ENCODE measurements at regions not wholly inside any gene's neighbourhood (a gene's known extent, or its start where the extent isn't known, plus 50 kb on each side); places are given as distances from the start of the nearest gene placed in this dataset.

DNA sequence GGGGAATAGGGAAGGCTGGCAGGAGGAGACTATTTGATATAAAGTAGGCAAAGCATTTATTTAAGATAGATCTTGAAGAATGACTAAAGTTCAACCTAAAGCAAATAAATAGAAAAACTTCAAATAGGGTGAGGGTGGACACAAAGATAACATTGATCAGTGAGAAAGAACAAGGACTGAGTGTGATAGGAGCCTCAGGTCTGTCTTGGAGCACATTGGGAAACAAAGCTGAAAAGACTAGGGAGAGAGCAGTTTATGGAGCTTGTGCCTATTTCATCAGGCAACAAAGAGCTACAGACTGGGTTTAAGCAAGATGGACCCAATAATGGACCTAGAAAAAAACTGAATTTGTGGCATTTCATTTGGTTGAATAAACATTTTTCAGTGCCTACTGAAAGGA is 425.6 kb downstream of the SMARCA1 start:
- FAIRE-seq = no peak
- no peaks in the 10 kb centered on the region for H3K4me1 ChIP-seq (ENCODE audit: control insufficient read depth in 2 of 3, insufficient read depth in 2 of 3, low read depth in 1 of 3, low read length in 3 of 3)
- intact Hi-C loops (cut with DNase I) = no loop called here
- no peak overlapping the region for H3K9ac ChIP-seq (ENCODE audit: low read length in 3 of 3)
- DNase-seq = no peak
- no peak overlapping the region for H3K27ac ChIP-seq (ENCODE audit: low read depth in 2 of 2, low read length in 2 of 2)
- H3K4me3 ChIP-seq (ENCODE audit: low read length in 3 of 3) = no peak overlapping the region
- no peak for TF ChIP-seq CTCF (IDR thresholded peaks at IDR 0.05; ENCODE audit: borderline replicate concordance, extremely low read depth, insufficient read depth)
- no peaks in the 10 kb centered on the region for H3K27me3 ChIP-seq (ENCODE audit: control insufficient read depth, insufficient read depth, low read length)
- H3K36me3 ChIP-seq (ENCODE audit: control insufficient read depth in 2 of 3, insufficient read depth in 3 of 3, low read length in 3 of 3) = no peaks in the 10 kb centered on the region
- no peaks in the 10 kb centered on the region for H3K9me3 ChIP-seq (ENCODE audit: control insufficient read depth in 2 of 3, insufficient read depth in 1 of 3, low read length in 3 of 3)

DNA sequence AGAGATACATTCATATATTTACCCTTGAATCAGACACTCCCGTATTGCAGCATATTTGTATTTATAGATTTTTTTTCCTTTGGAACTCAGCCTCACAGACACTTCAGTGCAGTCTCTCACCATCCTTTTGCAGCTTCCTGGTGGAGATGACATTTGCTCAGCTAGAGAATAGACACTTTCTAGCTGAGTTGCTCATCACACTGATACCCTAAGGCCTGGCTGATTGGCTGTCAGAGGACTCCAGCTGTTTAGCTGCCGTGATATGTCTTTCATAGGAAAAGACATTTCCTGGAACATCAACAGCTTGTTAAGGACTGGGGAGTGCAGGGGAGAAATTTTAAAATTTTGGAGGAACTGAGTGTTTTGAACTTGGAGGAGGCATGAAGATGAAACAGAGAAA is 429.6 kb downstream of the SMARCA1 start:
- FAIRE-seq (no peak), DNase-seq (no peak)
- H3K4me3 ChIP-seq (ENCODE audit: low read length in 3 of 3) = no peak overlapping the region
- H3K9ac ChIP-seq (ENCODE audit: low read length in 3 of 3) = no peak overlapping the region
- no peak overlapping the region for H3K27ac ChIP-seq (ENCODE audit: low read depth in 2 of 2, low read length in 2 of 2)
- H3K36me3 ChIP-seq (ENCODE audit: control insufficient read depth in 2 of 3, insufficient read depth in 3 of 3, low read length in 3 of 3) = no peaks in the 10 kb centered on the region
- H3K4me1 ChIP-seq (ENCODE audit: control insufficient read depth in 2 of 3, insufficient read depth in 2 of 3, low read depth in 1 of 3, low read length in 3 of 3) = no peaks in the 10 kb centered on the region
- H3K9me3 ChIP-seq (ENCODE audit: control insufficient read depth in 2 of 3, insufficient read depth in 1 of 3, low read length in 3 of 3) = no peaks in the 10 kb centered on the region
- intact Hi-C loops (cut with DNase I) = no loop called here
- TF ChIP-seq CTCF (IDR thresholded peaks at IDR 0.05; ENCODE audit: borderline replicate concordance, extremely low read depth, insufficient read depth) = no peak
- no peaks in the 10 kb centered on the region for H3K27me3 ChIP-seq (ENCODE audit: control insufficient read depth, insufficient read depth, low read length)

- no peaks in the 10 kb centered on the region for H3K9me3 ChIP-seq (ENCODE audit: control insufficient read depth in 2 of 3, insufficient read depth in 1 of 3, low read length in 3 of 3)
- no peaks in the 10 kb centered on the region for H3K27me3 ChIP-seq (ENCODE audit: control insufficient read depth, insufficient read depth, low read length)
- H3K4me1 ChIP-seq (ENCODE audit: control insufficient read depth in 2 of 3, insufficient read depth in 2 of 3, low read depth in 1 of 3, low read length in 3 of 3) = no peaks in the 10 kb centered on the region
- intact Hi-C loops (cut with DNase I) = no loop called here
- H3K9ac ChIP-seq (ENCODE audit: low read length in 3 of 3) = no peak overlapping the region
- no peak for DNase-seq
- no peak for TF ChIP-seq CTCF (IDR thresholded peaks at IDR 0.05; ENCODE audit: borderline replicate concordance, extremely low read depth, insufficient read depth)
- H3K36me3 ChIP-seq (ENCODE audit: control insufficient read depth in 2 of 3, insufficient read depth in 3 of 3, low read length in 3 of 3) = no peaks in the 10 kb centered on the region
- H3K4me3 ChIP-seq (ENCODE audit: low read length in 3 of 3) = no peak overlapping the region
- no peak for FAIRE-seq
- H3K27ac ChIP-seq (ENCODE audit: low read depth in 2 of 2, low read length in 2 of 2) = no peak overlapping the region
These were observed 430.5 kb downstream of the SMARCA1 start for GRCh38 chrX:129092757-129093156.

GRCh38 chrX:129092242-129092641 is 431.0 kb downstream of the SMARCA1 start:
- intact Hi-C loops (cut with DNase I) = no loop called here
- H3K9me3 ChIP-seq (ENCODE audit: control insufficient read depth in 2 of 3, insufficient read depth in 1 of 3, low read length in 3 of 3) = no peaks in the 10 kb centered on the region
- FAIRE-seq (no peak), DNase-seq (no peak)
- no peaks in the 10 kb centered on the region for H3K27me3 ChIP-seq (ENCODE audit: control insufficient read depth, insufficient read depth, low read length)
- TF ChIP-seq CTCF (IDR thresholded peaks at IDR 0.05; ENCODE audit: borderline replicate concordance, extremely low read depth, insufficient read depth) = no peak
- H3K4me3 ChIP-seq (ENCODE audit: low read length in 3 of 3) = no peak overlapping the region
- no peak overlapping the region for H3K9ac ChIP-seq (ENCODE audit: low read length in 3 of 3)
- no peak overlapping the region for H3K27ac ChIP-seq (ENCODE audit: low read depth in 2 of 2, low read length in 2 of 2)
- no peaks in the 10 kb centered on the region for H3K36me3 ChIP-seq (ENCODE audit: control insufficient read depth in 2 of 3, insufficient read depth in 3 of 3, low read length in 3 of 3)
- no peaks in the 10 kb centered on the region for H3K4me1 ChIP-seq (ENCODE audit: control insufficient read depth in 2 of 3, insufficient read depth in 2 of 3, low read depth in 1 of 3, low read length in 3 of 3)

Measured in kidney (tissue), 13 donors.